Epithelial cell of esophagus (primary cell): ENCODE measurements at regions not wholly inside any gene's neighbourhood (a gene's known extent, or its start where the extent isn't known, plus 50 kb on each side); places are given as distances from the start of the nearest gene placed in this dataset.

ENCODE experiments used
- DNase-seq: peaks from one replicate; pipeline ENCODE4 v3.0.0; 2010; ENCODE audit warnings: low read depth
- H3K4me3 ChIP-seq: 2 replicates; pipeline ENCODE4 v1.5.1; 2011; ENCODE audit warnings: mild to moderate bottlenecking, low read length, control low read depth
- TF ChIP-seq, protein P1 (sequence below): IDR thresholded peaks from 2 replicates; pipeline ENCODE4 v1.5.1; 2011; ENCODE audit warnings: low read depth, mild to moderate bottlenecking, low read length, control low read depth, inconsistent platforms; ENCODE audit not compliant: insufficient read depth; ENCODE audit errors: missing control alignments

DNA sequence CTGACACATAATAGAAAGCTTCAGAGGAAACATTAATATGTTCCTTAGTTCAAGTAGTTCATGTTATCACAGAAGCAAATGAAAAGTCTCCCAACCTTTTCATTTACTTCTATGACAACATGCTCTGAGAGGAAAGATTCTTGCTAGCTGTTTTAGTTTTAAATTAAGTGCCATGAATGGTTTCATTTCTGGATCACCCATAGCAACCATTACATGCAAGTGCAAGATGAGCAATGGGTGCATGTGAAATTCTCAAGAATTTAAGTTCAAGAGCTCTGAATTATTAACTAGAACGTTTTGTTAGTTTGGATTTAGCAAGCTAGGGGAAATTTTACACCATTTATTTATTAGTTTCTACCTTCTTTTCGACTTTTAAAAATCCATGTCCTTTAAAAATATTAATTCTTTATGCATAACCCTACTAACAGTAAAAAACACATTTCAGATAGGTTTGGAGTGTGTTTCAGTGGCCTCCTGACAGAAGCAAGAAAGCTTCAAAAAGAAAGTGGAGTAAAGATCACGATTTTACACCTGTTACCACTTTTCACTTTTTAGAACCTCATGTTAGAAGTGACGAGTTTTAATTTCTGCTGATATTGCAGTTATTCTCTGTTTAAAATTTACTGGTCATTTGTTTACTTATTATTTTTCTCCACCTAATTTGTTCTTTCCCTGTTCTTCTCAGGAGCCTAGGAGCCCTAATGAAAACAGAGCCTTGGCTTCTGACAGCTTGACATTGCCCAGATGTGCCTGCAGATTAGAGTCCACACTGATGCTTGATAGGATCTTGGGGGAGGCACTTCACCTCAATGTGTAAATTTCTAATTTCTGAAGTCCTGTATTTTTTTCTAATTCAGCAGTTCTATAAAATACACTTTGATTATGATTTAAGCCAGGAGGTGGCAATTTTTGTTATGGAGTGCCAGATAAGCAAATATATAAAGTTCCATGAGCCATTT lies 995.3 kb upstream of the PHF14 start:
- TF ChIP-seq, protein P1, sequence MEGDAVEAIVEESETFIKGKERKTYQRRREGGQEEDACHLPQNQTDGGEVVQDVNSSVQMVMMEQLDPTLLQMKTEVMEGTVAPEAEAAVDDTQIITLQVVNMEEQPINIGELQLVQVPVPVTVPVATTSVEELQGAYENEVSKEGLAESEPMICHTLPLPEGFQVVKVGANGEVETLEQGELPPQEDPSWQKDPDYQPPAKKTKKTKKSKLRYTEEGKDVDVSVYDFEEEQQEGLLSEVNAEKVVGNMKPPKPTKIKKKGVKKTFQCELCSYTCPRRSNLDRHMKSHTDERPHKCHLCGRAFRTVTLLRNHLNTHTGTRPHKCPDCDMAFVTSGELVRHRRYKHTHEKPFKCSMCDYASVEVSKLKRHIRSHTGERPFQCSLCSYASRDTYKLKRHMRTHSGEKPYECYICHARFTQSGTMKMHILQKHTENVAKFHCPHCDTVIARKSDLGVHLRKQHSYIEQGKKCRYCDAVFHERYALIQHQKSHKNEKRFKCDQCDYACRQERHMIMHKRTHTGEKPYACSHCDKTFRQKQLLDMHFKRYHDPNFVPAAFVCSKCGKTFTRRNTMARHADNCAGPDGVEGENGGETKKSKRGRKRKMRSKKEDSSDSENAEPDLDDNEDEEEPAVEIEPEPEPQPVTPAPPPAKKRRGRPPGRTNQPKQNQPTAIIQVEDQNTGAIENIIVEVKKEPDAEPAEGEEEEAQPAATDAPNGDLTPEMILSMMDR: no peak
- H3K4me3 ChIP-seq: no peak overlapping the region
- no peak for DNase-seq

DNA sequence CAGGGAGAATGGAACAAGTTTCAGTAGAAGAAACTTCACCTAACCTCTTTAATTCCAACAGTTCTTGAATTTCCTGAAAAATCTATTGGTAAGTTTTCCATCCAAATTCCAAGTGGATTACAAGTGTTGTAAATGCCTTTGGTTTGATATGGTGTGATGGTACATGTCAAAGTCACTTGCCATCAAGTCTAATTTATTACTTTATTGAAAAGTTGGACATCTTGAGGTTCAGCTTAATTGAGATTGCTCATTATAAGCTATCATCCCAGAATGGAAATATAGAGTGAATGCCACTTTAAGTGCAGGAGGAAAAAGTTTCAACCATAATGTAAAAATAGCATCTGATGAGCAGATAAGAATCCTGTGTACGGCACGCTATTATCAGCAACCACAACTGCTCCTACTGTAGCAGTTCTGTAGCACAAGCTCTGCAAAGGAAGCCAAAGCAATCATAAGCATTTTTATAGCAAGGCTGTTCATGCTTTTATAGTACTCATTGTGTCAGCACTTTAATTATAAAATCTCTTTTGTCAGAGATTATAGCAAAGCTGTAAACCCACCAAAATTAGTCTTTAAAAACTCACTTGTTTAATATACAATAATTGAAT lies 991.8 kb upstream of the PHF14 start:
- TF ChIP-seq, protein P1: no peak
- DNase-seq: no peak

DNA sequence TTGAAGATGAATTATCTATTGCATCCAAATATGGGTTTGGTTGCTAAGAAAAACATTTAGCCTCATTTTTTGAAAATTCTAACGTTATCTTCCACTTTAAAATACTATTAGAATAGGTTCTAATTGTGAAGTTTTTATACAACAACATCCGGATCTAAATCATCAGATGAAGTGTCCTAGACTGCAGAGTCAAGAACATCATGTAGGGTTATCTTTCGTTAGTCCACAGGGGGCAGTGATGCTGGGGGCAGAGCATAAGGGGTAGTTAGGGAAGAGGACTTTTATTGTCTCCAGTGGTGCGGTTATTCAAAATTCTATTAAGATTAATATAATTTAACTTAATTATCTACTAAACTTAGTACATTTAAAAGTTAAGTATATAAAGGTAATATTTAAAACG lies 990.6 kb upstream of the PHF14 start:
- DNase-seq: no peak
- H3K4me3 ChIP-seq: no peak overlapping the region
- TF ChIP-seq, protein P1: no peak

More for the DNA sequence above, 991.8 kb upstream of the PHF14 start:
- H3K4me3 ChIP-seq: no peak overlapping the region

DNA sequence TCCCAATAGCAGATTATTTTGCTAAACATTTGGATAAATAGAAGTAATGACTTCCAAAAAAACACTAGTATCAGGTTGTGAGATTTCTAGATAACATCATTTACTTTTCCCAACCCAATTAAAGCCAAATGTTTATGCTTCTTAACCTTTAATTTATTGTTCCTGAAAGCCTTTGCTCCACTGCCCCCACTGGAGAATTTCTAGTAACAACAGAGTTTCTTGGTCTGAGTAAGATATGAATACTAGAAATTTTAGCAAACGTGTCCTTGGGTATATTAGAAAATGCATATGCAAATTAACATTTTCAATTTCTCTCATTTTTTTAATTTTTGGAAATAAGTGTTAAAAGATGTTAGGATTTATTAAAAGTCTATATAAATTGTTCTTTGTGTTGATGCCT lies 958.0 kb upstream of the PHF14 start:
- no peak for DNase-seq
- TF ChIP-seq, protein P1: no peak
- no peak overlapping the region for H3K4me3 ChIP-seq

DNA sequence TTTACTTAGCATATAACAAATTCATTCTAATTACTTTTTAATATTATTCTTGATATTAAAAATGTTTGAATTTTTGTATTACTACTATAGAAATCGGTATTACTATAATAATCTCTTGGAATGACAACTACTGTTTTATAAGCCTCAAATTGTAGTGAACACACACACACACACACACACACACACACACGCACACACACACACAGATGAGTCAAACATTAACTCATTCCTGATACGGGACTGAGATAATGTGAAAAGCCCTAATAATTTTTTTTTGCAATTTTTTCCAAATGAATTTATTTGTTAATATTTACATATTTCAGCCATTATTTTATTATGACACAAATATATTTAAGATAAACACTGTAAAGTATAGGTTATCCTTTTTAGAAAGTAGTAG lies 951.2 kb upstream of the PHF14 start:
- no peak overlapping the region for H3K4me3 ChIP-seq
- DNase-seq: no peak
- TF ChIP-seq, protein P1: no peak

DNA sequence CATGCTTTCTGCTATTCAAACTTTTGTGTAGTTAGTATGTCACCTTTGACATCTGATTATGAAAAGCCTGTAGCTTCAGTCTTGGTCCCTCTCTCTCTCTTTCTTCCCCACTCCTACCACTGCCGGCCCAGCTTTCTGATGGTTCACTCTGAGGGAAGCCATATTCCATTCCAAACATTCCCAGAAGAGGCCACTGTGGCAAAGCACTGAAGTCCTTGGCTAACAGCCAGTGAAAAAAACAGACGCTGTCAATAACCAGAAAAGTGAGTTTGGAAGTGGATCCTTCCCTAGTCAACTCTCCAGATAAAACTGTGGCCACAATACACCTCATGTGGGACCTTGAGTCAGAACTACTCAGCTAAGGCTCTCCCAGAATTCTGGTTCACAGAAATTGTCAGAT lies 950.7 kb upstream of the PHF14 start:
- H3K4me3 ChIP-seq: no peak overlapping the region
- peak; percentile 37 for DNase-seq
- TF ChIP-seq, protein P1: peak; percentile 43
